Endothelial cell of umbilical vein (primary cell): ENCODE measurements at regions not wholly inside any gene's neighbourhood (a gene's known extent, or its start where the extent isn't known, plus 50 kb on each side); places are given as distances from the start of the nearest gene placed in this dataset.

ENCODE experiments used
- BruUV-seq: library from RNA; stranded (reverse); fragments of 400-500 nt; replicated peaks from 2 replicates; lab custom pipeline; 2021; lab: Mats Ljungman, UMichigan
- CTCF ChIA-PET: fragments of 300-600, 350-600 bp; sonication (Branson Sonifier 250); formaldehyde crosslinking; loops from one replicate; lab custom pipeline; 2021; ENCODE audit warnings: antibody characterized with exemption, inconsistent platforms; lab: Charles Lee
- POLR2A ChIA-PET: fragments of 300-600, 350-600 bp; sonication (Branson Sonifier 250); formaldehyde crosslinking; loops from one replicate; lab custom pipeline; 2021; ENCODE audit warnings: antibody characterized with exemption, inconsistent platforms; lab: Charles Lee
- DNase-seq: peaks from one replicate; pipeline ENCODE4 v3.0.0-alpha.2; 2011; ENCODE audit warnings: low read depth, low spot score
- FAIRE-seq: peaks from 2 replicates; lab custom pipeline; 2011; peaks lifted over from hg19 to GRCh38; lab: Jason Lieb, UNC
- H2AFZ ChIP-seq: 2 replicates; pipeline ENCODE4 v1.6.0; 2012; ENCODE audit warnings: low read depth, low read length, control low read depth, inconsistent platforms
- H3K27ac ChIP-seq: 2 replicates; pipeline ENCODE4 v1.5.1; 2011; ENCODE audit warnings: low read depth, mild to moderate bottlenecking, control low read depth, low read length, moderate library complexity; ENCODE audit not compliant: insufficient read depth
- H3K27me3 ChIP-seq, 2 experiments: 2 replicates each; pipeline versions ENCODE4 v1.6.0 to v1.6.1; 2011; ENCODE audit warnings: low read length in 2 of 2, mixed read lengths in 1 of 2; ENCODE audit not compliant: control insufficient read depth in 2 of 2, insufficient read depth in 2 of 2
- H3K36me3 ChIP-seq, 2 experiments: 2 replicates in 1 of 2; 3 replicates in 1 of 2; pipeline ENCODE4 v1.5.1; 2011; ENCODE audit warnings: low read length in 2 of 2, mild to moderate bottlenecking in 1 of 2, moderate library complexity in 1 of 2; ENCODE audit not compliant: control insufficient read depth in 2 of 2, insufficient read depth in 2 of 2; ENCODE audit errors: extremely low read depth in 1 of 2
- H3K4me1 ChIP-seq: 3 replicates; pipeline ENCODE4 v1.5.1; 2011; ENCODE audit warnings: mild to moderate bottlenecking, low read length; ENCODE audit not compliant: control insufficient read depth, insufficient read depth; ENCODE audit errors: extremely low read depth
- H3K4me2 ChIP-seq: 2 replicates; pipeline ENCODE4 v1.6.1; 2011; ENCODE audit warnings: low read length, control low read depth, mixed read lengths; ENCODE audit not compliant: insufficient read depth
- H3K4me3 ChIP-seq, 3 experiments: fragments of 200-600 bp in 1 of 3; sonication (generic), shearing (Covaris generic) in 1 of 3; replicated peaks in 1 of 3; 2 replicates each; pipeline ENCODE4 v1.5.1; 2011 to 2016; ENCODE audit warnings: control low read depth in 3 of 3, low read length in 3 of 3, mild to moderate bottlenecking in 2 of 3, inconsistent platforms in 1 of 3, low read depth in 1 of 3, moderate library complexity in 1 of 3; ENCODE audit not compliant: insufficient read depth in 1 of 3
- H3K79me2 ChIP-seq: 2 replicates; pipeline ENCODE4 v1.6.0; 2012; ENCODE audit warnings: low read length, inconsistent platforms; ENCODE audit not compliant: control insufficient read depth, insufficient read depth
- H3K9ac ChIP-seq: replicated peaks from 2 replicates; pipeline ENCODE3; 2011; ENCODE audit warnings: low read length, control low read depth; ENCODE audit not compliant: insufficient read depth; ENCODE audit errors: extremely low read depth
- H3K9me1 ChIP-seq: replicated peaks from 3 replicates; pipeline ENCODE4 v1.6.0; 2011; ENCODE audit warnings: mild to moderate bottlenecking, low read length; ENCODE audit not compliant: control insufficient read depth, insufficient read depth; ENCODE audit errors: extremely low read depth
- H3K9me3 ChIP-seq: replicated peaks from 2 replicates; pipeline ENCODE4 v1.5.1; 2012; ENCODE audit warnings: low read length, inconsistent platforms; ENCODE audit not compliant: control insufficient read depth, insufficient read depth
- H4K20me1 ChIP-seq: replicated peaks from 2 replicates; pipeline ENCODE3; 2011; ENCODE audit warnings: mild to moderate bottlenecking, low read length; ENCODE audit not compliant: control insufficient read depth, insufficient read depth; ENCODE audit errors: extremely low read depth
- EZH2 ChIP-seq: IDR thresholded peaks from 2 replicates; pipeline ENCODE4 v1.6.1; 2012; ENCODE audit warnings: borderline replicate concordance, low read depth, mild to moderate bottlenecking, moderate library complexity, low read length, inconsistent platforms; ENCODE audit not compliant: severe bottlenecking
- FOS ChIP-seq: IDR thresholded peaks from 2 replicates; pipeline ENCODE4 v1.6.1; 2011; ENCODE audit warnings: mild to moderate bottlenecking, low read length, moderate library complexity, borderline replicate concordance; ENCODE audit not compliant: insufficient read depth
- GATA2 ChIP-seq: IDR thresholded peaks from 2 replicates; pipeline ENCODE4 v1.7.0; 2011; ENCODE audit warnings: low read depth, mild to moderate bottlenecking, moderate library complexity, mixed read lengths, low read length; ENCODE audit not compliant: insufficient read length, insufficient read depth
- JUN ChIP-seq: IDR thresholded peaks from 2 replicates; pipeline ENCODE4 v1.6.1; 2011; ENCODE audit warnings: borderline replicate concordance, low read depth; ENCODE audit not compliant: insufficient read length, insufficient read depth
- MYC ChIP-seq: IDR thresholded peaks from one replicate; pipeline ENCODE4 v1.6.1; 2011; ENCODE audit warnings: mild to moderate bottlenecking, low read depth, low read length
- POLR2A ChIP-seq: IDR thresholded peaks from 2 replicates; pipeline ENCODE4 v1.6.1; 2012; ENCODE audit warnings: low read depth, mild to moderate bottlenecking, control low read depth, low read length
- POLR2AphosphoS5 ChIP-seq: IDR thresholded peaks from 2 replicates; pipeline ENCODE4 v1.6.1; 2012; ENCODE audit warnings: low read depth, mild to moderate bottlenecking, control low read depth, low read length, moderate library complexity; ENCODE audit not compliant: insufficient read depth
- dilution Hi-C: fragments of 300-500 bp; cut with MboI; formaldehyde crosslinking; loops from one replicate; pipeline ENCODE4 v1.15.0; 2019; ENCODE audit warnings: low sequenced_read_pairs; ENCODE audit not compliant: extremely low pct_ligation_motif_present
- intact Hi-C: fragments of 100-400 bp; cut with micrococcal nuclease; formaldehyde crosslinking; loops from one replicate; pipeline ENCODE4 v1.10.0; 2022
- TF ChIP-seq, protein P1 (sequence below): IDR thresholded peaks from 2 replicates; pipeline ENCODE4 v1.6.1; 2011; ENCODE audit not compliant: insufficient read depth, insufficient read length
- TF ChIP-seq, protein P2 (sequence below), 2 donors: IDR thresholded peaks; 1 replicate in 1 of 2; 2 replicates in 1 of 2; pipeline ENCODE4 v1.5.1; 2011; ENCODE audit warnings: low read length in 2 of 2, mild to moderate bottlenecking in 2 of 2, moderate library complexity in 2 of 2, control low read depth in 1 of 2, inconsistent platforms in 1 of 2, low read depth in 1 of 2; ENCODE audit not compliant: insufficient read depth in 1 of 2; ENCODE audit errors: extremely low read depth in 1 of 2

DNA sequence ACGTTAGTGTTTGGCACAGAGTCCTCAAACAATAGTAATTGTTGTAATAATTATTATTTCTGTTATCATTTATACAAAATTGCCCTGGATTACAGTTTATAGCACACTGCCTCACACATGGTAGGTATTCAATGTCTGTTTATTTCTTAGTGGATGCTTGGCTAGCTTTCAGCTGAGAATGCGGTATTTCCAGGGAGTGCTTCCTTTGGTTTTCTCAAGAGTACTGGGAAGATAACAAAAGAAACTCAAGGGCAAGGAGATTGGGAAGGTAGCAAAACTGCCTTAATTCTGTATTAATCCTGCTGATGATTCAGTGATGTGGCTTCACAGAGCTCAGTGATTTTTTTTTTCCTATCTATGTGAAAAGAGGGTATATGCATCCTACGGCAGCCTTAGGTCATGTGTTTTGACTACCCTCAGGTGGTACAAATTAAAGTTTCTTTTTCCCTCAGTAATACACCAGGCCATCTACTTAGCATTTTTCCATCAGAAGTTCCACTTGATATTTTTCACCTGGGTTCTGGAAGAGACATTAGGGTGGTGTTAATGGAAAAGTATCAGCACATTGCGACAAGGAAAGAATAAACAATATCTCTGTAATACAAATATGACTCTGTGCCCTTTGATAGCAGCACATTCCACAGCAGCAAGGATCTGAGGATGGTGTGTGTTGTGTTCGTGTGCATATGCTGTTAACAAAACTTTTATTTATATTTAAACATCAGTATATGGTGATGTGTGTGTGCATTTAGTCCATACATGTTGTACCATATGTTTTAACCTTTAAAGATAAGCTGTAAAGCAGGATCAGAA, 124.3 kb upstream of the RASGEF1B start:
- POLR2A ChIA-PET = no interaction called here
- Histone ChIP-seq H3K27ac (no peak overlapping the region), H4K20me1 (no peaks in the 10 kb centered on the region), H3K4me2 (no peak overlapping the region), H3K27me3 (no peaks in the 10 kb centered on the region), H3K9me3 (no peaks in the 10 kb centered on the region), H2AFZ (no peak overlapping the region), H3K9me1 (no peaks in the 10 kb centered on the region), H3K79me2 (no peaks in the 10 kb centered on the region), H3K36me3 (no peaks in the 10 kb centered on the region), H3K9ac (no peak overlapping the region), H3K4me1 (no peaks in the 10 kb centered on the region), H3K4me3 (no peak overlapping the region)
- no peak for FAIRE-seq
- no TSS peak for BruUV-seq
- no peak for DNase-seq
- CTCF ChIA-PET = no interaction called here
- no peak for TF ChIP-seq POLR2A
- TF ChIP-seq POLR2AphosphoS5 = no peak
- no peak for TF ChIP-seq FOS
- TF ChIP-seq, protein P1, sequence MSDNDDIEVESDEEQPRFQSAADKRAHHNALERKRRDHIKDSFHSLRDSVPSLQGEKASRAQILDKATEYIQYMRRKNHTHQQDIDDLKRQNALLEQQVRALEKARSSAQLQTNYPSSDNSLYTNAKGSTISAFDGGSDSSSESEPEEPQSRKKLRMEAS = no peak
- no peak for TF ChIP-seq GATA2
- TF ChIP-seq, protein P2, sequence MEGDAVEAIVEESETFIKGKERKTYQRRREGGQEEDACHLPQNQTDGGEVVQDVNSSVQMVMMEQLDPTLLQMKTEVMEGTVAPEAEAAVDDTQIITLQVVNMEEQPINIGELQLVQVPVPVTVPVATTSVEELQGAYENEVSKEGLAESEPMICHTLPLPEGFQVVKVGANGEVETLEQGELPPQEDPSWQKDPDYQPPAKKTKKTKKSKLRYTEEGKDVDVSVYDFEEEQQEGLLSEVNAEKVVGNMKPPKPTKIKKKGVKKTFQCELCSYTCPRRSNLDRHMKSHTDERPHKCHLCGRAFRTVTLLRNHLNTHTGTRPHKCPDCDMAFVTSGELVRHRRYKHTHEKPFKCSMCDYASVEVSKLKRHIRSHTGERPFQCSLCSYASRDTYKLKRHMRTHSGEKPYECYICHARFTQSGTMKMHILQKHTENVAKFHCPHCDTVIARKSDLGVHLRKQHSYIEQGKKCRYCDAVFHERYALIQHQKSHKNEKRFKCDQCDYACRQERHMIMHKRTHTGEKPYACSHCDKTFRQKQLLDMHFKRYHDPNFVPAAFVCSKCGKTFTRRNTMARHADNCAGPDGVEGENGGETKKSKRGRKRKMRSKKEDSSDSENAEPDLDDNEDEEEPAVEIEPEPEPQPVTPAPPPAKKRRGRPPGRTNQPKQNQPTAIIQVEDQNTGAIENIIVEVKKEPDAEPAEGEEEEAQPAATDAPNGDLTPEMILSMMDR (IDR thresholded peaks at IDR 0.05; ENCODE audit: extremely low read depth in 1 of 2, insufficient read depth in 1 of 2, low read depth in 1 of 2, low read length in 2 of 2) = no peak
- no peak for TF ChIP-seq JUN
- TF ChIP-seq MYC = no peak
- TF ChIP-seq EZH2 = no peak
- dilution Hi-C loops = no loop called here
- intact Hi-C loops = no loop called here
